GM21447 (cell line): ENCODE measurements at regions not wholly inside any gene's neighbourhood (a gene's known extent, or its start where the extent isn't known, plus 50 kb on each side); places are given as distances from the start of the nearest gene placed in this dataset.

Experiments
- ATAC-seq: cut with Tn5 transposase; IDR thresholded peaks from one replicate; pipeline ENCODE4 v1.9.1; 2021; ENCODE audit not compliant: unreplicated experiment

- no peak for ATAC-seq
Measured at GRCh38 chr11:29368126-29368525, 648.7 kb downstream of the KCNA4 start.

- no peak for ATAC-seq
Measured at GRCh38 chr11:29364006-29364405, 652.8 kb downstream of the KCNA4 start.

GRCh38 chr11:29361369-29361768, 655.5 kb downstream of the KCNA4 start:
- no peak for ATAC-seq

- no peak for ATAC-seq
Measured at GRCh38 chr11:29353833-29354232, 663.0 kb downstream of the KCNA4 start.

GRCh38 chr11:29352273-29352795, 664.5 kb downstream of the KCNA4 start:
- ATAC-seq: no peak

- ATAC-seq: no peak
Measured at GRCh38 chr11:29351301-29351873, 665.4 kb downstream of the KCNA4 start.

- ATAC-seq: peak; percentile 97
Measured at GRCh38 chr11:29343465-29344333, 673.1 kb downstream of the KCNA4 start.

GRCh38 chr11:29336727-29337575, 679.9 kb downstream of the KCNA4 start:
- ATAC-seq: no peak

GRCh38 chr11:29334776-29335130, 682.1 kb downstream of the KCNA4 start:
- no peak for ATAC-seq

- peak; percentile 94 for ATAC-seq
Measured at GRCh38 chr11:29333993-29334775, 682.6 kb downstream of the KCNA4 start.

GRCh38 chr11:29331451-29332010, 685.3 kb downstream of the KCNA4 start:
- no peak for ATAC-seq

GRCh38 chr11:29328961-29329441, 687.8 kb downstream of the KCNA4 start:
- no peak for ATAC-seq

- ATAC-seq: no peak
Measured at GRCh38 chr11:29327891-29328290, 688.9 kb downstream of the KCNA4 start.

- no peak for ATAC-seq
Measured at GRCh38 chr11:29326757-29327156, 690.1 kb downstream of the KCNA4 start.

GRCh38 chr11:29324328-29324727, 692.5 kb downstream of the KCNA4 start:
- no peak for ATAC-seq

GRCh38 chr11:29321293-29322132, 695.3 kb downstream of the KCNA4 start:
- ATAC-seq: no peak

- no peak for ATAC-seq
Measured at GRCh38 chr11:29320196-29320595, 696.6 kb downstream of the KCNA4 start.

GRCh38 chr11:29319210-29319609, 697.6 kb downstream of the KCNA4 start:
- ATAC-seq: no peak

GRCh38 chr11:29318134-29318845, 698.5 kb downstream of the KCNA4 start:
- ATAC-seq: no peak
